MCF 10A (cell line): ENCODE measurements at regions not wholly inside any gene's neighbourhood (a gene's known extent, or its start where the extent isn't known, plus 50 kb on each side); places are given as distances from the start of the nearest gene placed in this dataset.

Experiments used
- BruUV-seq: library from RNA; stranded (reverse); fragments of 400-500 nt; replicated peaks from 2 replicates; lab custom pipeline; 2021; lab: Mats Ljungman, UMichigan
- CTCF ChIA-PET: fragments of 300-600 bp; sonication (Branson Sonifier 250); formaldehyde crosslinking; extraction: SDS; loops from one replicate; lab custom pipeline; 2021; ENCODE audit warnings: antibody characterized with exemption, inconsistent platforms; lab: Yijun Ruan, JAX
- POLR2A ChIA-PET: fragments of 300-600, 350-650 bp; sonication (Branson Sonifier 250); formaldehyde crosslinking; extraction: SDS; loops from one replicate; lab custom pipeline; 2020; ENCODE audit warnings: antibody characterized with exemption, inconsistent platforms; lab: Yijun Ruan, JAX
- DNase-seq: peaks from one replicate; pipeline ENCODE4 v3.0.0-alpha.2; 2018; ENCODE audit not compliant: unreplicated experiment
- H3K27ac Mint-ChIP-seq: one replicate; pipeline ENCODE4 v1.8.0; 2022; ENCODE audit warnings: mild to moderate bottlenecking, low read depth, mixed read lengths; ENCODE audit not compliant: unreplicated experiment
- H3K27me3 Mint-ChIP-seq: one replicate; pipeline ENCODE4 v1.8.0; 2022; ENCODE audit warnings: mixed read lengths; ENCODE audit not compliant: insufficient read depth, unreplicated experiment
- H3K36me3 Mint-ChIP-seq: one replicate; pipeline ENCODE4 v1.8.0; 2022; ENCODE audit warnings: mild to moderate bottlenecking, moderate library complexity, mixed read lengths; ENCODE audit not compliant: insufficient read depth, unreplicated experiment
- H3K4me1 Mint-ChIP-seq: one replicate; pipeline ENCODE4 v1.8.0; 2022; ENCODE audit warnings: mixed read lengths; ENCODE audit not compliant: insufficient read depth, unreplicated experiment
- H3K4me3 Mint-ChIP-seq: one replicate; pipeline ENCODE4 v1.8.0; 2022; ENCODE audit warnings: mild to moderate bottlenecking, moderate library complexity, mixed read lengths; ENCODE audit not compliant: unreplicated experiment
- H3K9me3 Mint-ChIP-seq: one replicate; pipeline ENCODE4 v1.8.0; 2022; ENCODE audit warnings: mixed read lengths; ENCODE audit not compliant: unreplicated experiment
- intact Hi-C: fragments of 100-400 bp; cut with micrococcal nuclease; formaldehyde crosslinking; loops from 2 replicates; pipeline ENCODE4 v1.14.1; 2022
- TF ChIP-seq, protein P1 (sequence below): fragments of 200-600 bp; IDR thresholded peaks from one replicate; pipeline ENCODE4 v1.8.0; 2022; ENCODE audit warnings: antibody characterized with exemption, mild to moderate bottlenecking; ENCODE audit not compliant: unreplicated experiment

DNA sequence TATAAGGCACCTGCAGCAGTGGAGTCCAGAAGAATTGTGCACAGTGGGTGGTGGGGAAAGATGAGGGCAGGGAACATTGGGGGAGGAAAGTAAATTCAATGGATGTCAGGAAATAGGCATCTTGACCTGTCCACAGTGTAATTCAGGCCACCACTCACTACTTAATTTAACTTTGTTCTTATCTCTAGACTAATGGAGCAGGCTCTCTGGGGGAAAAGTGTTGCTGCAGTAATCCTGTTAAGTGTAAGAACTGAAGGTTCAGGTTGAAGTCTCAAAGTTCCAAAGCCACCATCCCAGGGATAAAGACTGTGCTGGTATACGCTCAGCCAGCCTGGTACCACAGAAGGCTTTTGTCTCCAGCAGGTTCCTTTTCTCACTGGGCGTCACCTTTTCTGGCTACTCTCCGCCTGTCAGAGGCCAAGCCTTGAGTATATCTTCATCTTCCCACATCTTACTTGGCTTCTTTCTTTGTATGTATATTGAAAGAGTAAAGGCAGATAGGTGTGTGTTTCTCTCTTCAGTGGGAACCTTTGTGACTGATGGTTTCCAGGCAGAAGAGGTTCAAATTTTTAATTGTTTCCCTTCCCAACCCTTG lies 150.9 kb upstream of the DMRT1 start:
- intact Hi-C loops = no loop called here
- peaks cover 54% of the 10 kb centered on the region for H3K4me1 Mint-ChIP-seq
- ChIA-PET CTCF (interaction anchor here (0.6 kb wide), 1 partner anchor 33 kb away, joined by 4 read pairs; no protein-coding TSS in a partner anchor), POLR2A (interaction anchor here (0.6 kb wide), 1 partner anchor 9 kb away, joined by 5 read pairs; no protein-coding TSS in a partner anchor)
- H3K27me3 Mint-ChIP-seq = no peaks in the 10 kb centered on the region
- TF ChIP-seq, protein P1, sequence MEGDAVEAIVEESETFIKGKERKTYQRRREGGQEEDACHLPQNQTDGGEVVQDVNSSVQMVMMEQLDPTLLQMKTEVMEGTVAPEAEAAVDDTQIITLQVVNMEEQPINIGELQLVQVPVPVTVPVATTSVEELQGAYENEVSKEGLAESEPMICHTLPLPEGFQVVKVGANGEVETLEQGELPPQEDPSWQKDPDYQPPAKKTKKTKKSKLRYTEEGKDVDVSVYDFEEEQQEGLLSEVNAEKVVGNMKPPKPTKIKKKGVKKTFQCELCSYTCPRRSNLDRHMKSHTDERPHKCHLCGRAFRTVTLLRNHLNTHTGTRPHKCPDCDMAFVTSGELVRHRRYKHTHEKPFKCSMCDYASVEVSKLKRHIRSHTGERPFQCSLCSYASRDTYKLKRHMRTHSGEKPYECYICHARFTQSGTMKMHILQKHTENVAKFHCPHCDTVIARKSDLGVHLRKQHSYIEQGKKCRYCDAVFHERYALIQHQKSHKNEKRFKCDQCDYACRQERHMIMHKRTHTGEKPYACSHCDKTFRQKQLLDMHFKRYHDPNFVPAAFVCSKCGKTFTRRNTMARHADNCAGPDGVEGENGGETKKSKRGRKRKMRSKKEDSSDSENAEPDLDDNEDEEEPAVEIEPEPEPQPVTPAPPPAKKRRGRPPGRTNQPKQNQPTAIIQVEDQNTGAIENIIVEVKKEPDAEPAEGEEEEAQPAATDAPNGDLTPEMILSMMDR = no peak
- H3K27ac Mint-ChIP-seq = peak overlapping the region; percentile 23
- DNase-seq = no peak
- no peaks in the 10 kb centered on the region for H3K9me3 Mint-ChIP-seq
- H3K4me3 Mint-ChIP-seq = no peak overlapping the region
- BruUV-seq = no TSS peak
- peaks cover 35% of the 10 kb centered on the region for H3K36me3 Mint-ChIP-seq

DNA sequence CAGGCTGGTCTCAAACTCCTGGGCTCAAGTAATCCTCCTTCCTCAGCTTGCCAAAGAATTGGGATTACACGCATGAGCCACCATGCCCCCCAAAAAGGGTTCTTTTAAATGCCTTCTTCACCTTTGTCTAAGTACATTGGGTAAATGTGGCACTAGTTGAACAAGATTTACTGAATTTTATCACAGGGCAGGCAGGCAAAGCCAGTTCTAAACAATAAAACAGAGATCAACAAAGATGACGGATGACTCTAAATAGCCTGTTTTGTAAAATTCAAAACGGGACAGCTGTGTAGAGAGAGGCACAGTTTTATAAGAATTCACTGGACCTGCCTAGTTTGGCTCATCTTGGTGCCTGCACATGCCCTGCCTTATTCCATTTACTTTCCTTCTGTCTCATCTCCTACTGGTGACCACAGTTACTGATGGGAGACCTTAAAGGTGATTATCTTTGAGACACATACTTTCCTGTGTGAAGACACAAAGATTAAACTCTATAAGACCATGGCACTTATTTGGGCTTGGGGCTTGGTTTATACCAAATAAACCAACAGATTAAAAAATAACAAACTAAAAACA lies 149.6 kb upstream of the DMRT1 start:
- ChIA-PET CTCF (interaction anchor here (0.6 to 1.6 kb wide), 4 partner anchors 16 to 79 kb away, joined by 3 to 5 read pairs (median 3); no protein-coding TSS in a partner anchor), POLR2A (interaction anchor here (0.6 to 6.3 kb wide), 6 partner anchors 10 to 61 kb away, joined by 3 to 69 read pairs (median 3); no protein-coding TSS in a partner anchor)
- Mint-ChIP-seq H3K4me3 (no peak overlapping the region), H3K4me1 (peaks cover 51% of the 10 kb centered on the region), H3K27me3 (no peaks in the 10 kb centered on the region), H3K9me3 (no peaks in the 10 kb centered on the region), H3K27ac (peak overlapping the region; percentile 39), H3K36me3 (peaks cover 35% of the 10 kb centered on the region)
- no TSS peak for BruUV-seq
- DNase-seq = no peak
- TF ChIP-seq, protein P1 = no peak
- intact Hi-C loops = no loop called here

DNA sequence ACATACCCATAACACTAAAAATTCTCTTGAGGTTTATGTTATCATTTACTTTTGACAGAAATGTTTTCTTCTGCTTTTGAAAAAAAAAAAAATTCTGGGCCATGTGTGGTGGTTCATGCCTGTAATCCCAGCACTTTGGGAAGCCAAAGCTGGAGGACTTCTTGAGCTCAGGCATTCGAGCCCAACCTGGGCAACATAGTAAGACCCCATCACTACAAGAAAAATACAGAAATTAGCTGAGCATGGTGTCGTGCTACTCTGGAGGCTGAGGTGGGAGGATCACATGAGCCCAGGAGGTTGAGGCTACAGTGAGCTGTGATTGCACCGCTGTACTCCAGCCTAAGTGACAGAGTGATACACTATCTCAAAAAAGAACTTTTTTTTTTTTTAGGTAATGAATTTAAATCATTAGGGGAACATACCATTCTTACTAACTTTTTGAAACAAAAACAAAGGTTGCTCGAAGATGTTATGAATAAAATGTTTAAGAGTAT lies 148.8 kb upstream of the DMRT1 start:
- CTCF ChIA-PET = interaction anchor here (0.6 to 1.7 kb wide), 7 partner anchors 8 to 257 kb away, joined by 3 to 8 read pairs (median 5); no protein-coding TSS in a partner anchor
- TF ChIP-seq, protein P1 = no peak
- peaks cover 50% of the 10 kb centered on the region for H3K4me1 Mint-ChIP-seq
- POLR2A ChIA-PET = interaction anchor here (0.7 to 6.3 kb wide), 10 partner anchors 7 to 255 kb away, joined by 3 to 139 read pairs (median 12); partner anchors contain the start of gene KANK1
- peak overlapping the region; percentile 75 for H3K27ac Mint-ChIP-seq
- no TSS peak for BruUV-seq
- no peak overlapping the region for H3K4me3 Mint-ChIP-seq
- H3K27me3 Mint-ChIP-seq = no peaks in the 10 kb centered on the region
- intact Hi-C loops = no loop called here
- no peak for DNase-seq
- H3K9me3 Mint-ChIP-seq = no peaks in the 10 kb centered on the region
- peaks cover 35% of the 10 kb centered on the region for H3K36me3 Mint-ChIP-seq
